Activated T-helper 1 cell treated with anti-CD3 and anti-CD28 coated beads, Interleukin-12 subunit alpha, Interleukin-12 subunit beta, Interleukin-2, Interleukin-4 antibody, amounts not matched to agents 30 ng/mL and 10 ng/mL and 1 ng/mL, durations not matched to agents 14 hours and 24 hours and 36 hours (primary cell): ENCODE measurements at regions not wholly inside any gene's neighbourhood (a gene's known extent, or its start where the extent isn't known, plus 50 kb on each side); places are given as distances from the start of the nearest gene placed in this dataset.

Source experiments
- DNase-seq: peaks from one replicate; pipeline ENCODE4 v3.0.0; 2021; ENCODE audit warnings: low spot score
- H3K27ac Mint-ChIP-seq: one replicate; pipeline ENCODE4 v1.8.0; 2021; ENCODE audit warnings: mild to moderate bottlenecking, mixed read lengths
- H3K27me3 Mint-ChIP-seq: one replicate; pipeline ENCODE4 v1.8.0; 2022; ENCODE audit warnings: mild to moderate bottlenecking, moderate library complexity, mixed read lengths; ENCODE audit not compliant: insufficient read depth
- H3K36me3 Mint-ChIP-seq: one replicate; pipeline ENCODE4 v1.8.0; 2021; ENCODE audit warnings: low read depth, mixed read lengths
- H3K4me1 Mint-ChIP-seq: one replicate; pipeline ENCODE4 v1.8.0; 2021; ENCODE audit warnings: low read depth, mixed read lengths
- H3K4me3 Mint-ChIP-seq: one replicate; pipeline ENCODE4 v1.8.0; 2021; ENCODE audit warnings: mild to moderate bottlenecking, moderate library complexity, mixed read lengths
- H3K9me3 Mint-ChIP-seq: one replicate; pipeline ENCODE4 v1.8.0; 2021; ENCODE audit warnings: mixed read lengths
- intact Hi-C: fragments of 100-400 bp; cut with micrococcal nuclease; formaldehyde crosslinking; loops from one replicate; pipeline ENCODE4 v1.15.1; 2024

- Mint-ChIP-seq H3K36me3 (no peaks in the 10 kb centered on the region), H3K4me1 (no peaks in the 10 kb centered on the region), H3K27ac (no peak overlapping the region), H3K27me3 (peaks cover 3% of the 10 kb centered on the region), H3K9me3 (no peaks in the 10 kb centered on the region), H3K4me3 (no peak overlapping the region)
- intact Hi-C loops: no loop called here
- no peak for DNase-seq
Observed at GRCh38 chr10:121182219-121182618, 331.1 kb downstream of the WDR11 start.

DNA sequence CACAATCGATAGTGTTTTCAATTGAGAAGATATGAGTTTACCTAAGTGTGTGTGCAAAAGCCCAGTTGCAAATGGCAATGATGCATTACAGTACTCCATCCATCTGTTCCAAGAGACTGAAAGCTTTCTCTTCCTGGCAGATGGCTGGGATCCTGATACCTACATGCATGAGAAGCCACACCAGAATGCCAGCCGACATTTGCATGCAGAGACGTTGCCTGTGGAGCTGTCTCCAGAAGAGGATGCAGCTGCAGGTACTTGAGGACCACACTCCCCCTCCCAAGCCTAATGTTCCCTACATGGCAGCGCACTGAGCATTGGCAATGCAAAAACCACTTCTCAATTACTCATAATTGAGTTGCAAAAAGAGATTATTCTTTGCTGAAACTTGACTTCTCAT, 332.1 kb downstream of the WDR11 start:
- Mint-ChIP-seq H3K27me3 (peaks cover 3% of the 10 kb centered on the region), H3K9me3 (no peaks in the 10 kb centered on the region), H3K4me1 (no peaks in the 10 kb centered on the region), H3K4me3 (no peak overlapping the region), H3K36me3 (no peaks in the 10 kb centered on the region), H3K27ac (no peak overlapping the region)
- DNase-seq: no peak
- intact Hi-C loops: no loop called here

DNA sequence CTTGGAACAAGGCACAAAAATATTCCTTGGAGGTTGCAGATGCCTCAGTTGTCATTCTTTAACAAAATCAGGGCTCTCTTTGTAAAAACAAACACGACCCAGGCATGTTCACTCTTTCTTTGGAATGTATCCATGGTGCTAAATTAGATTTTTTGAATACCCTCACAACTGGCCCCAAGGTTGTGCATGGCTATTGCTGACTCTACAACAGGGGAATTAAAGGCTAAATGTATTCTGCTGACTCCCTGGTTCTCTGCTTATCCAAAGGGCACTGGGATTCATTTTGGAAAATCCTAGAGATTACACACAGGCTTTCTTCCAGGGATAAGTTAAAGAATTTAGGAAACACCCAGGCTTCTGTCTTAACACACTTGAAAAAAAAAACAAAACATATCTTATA, 332.5 kb downstream of the WDR11 start:
- Mint-ChIP-seq H3K27me3 (peaks cover 3% of the 10 kb centered on the region), H3K9me3 (no peaks in the 10 kb centered on the region), H3K36me3 (no peaks in the 10 kb centered on the region), H3K27ac (no peak overlapping the region), H3K4me3 (no peak overlapping the region), H3K4me1 (no peaks in the 10 kb centered on the region)
- intact Hi-C loops: no loop called here
- DNase-seq: no peak

DNA sequence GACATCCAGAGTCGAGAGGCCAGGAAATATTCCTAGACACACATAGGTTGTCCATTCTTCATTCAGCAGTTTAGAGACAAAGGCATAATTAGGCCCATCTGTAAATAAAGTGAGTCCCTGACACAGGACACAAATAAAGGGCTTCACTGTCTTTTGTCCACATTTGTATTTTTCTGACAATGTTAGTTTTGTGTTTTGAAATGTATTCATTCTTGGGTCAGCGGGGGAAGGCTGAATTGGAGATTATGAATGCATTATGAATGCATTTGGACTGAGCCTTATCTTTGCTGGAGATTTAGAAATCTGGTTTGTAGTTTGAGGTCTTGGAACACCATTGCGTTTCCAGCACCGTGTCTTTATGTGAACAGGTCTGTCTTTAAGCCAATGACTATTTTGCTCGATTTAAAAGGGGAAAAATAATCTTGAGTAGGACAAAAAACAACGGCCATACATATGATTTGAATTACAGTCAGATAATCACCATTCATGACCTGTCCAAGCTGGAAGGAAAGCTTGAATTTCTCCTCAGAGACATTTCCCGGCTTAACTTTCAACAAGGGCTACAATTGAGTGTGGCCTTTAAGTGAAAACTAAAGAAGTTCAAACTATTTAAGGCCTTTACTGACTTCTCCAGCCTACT, 334.8 kb downstream of the WDR11 start:
- DNase-seq: no peak
- peaks cover 3% of the 10 kb centered on the region for H3K27me3 Mint-ChIP-seq

GRCh38 chr10:121187391-121187790, 336.2 kb downstream of the WDR11 start:
- Mint-ChIP-seq H3K36me3 (no peaks in the 10 kb centered on the region), H3K4me1 (no peaks in the 10 kb centered on the region), H3K4me3 (no peak overlapping the region), H3K27ac (no peak overlapping the region), H3K9me3 (no peaks in the 10 kb centered on the region), H3K27me3 (peaks cover 3% of the 10 kb centered on the region)
- intact Hi-C loops: no loop called here
- no peak for DNase-seq

More for the DNA sequence above, 334.8 kb downstream of the WDR11 start:
- Mint-ChIP-seq H3K9me3 (no peaks in the 10 kb centered on the region), H3K27ac (no peak overlapping the region), H3K36me3 (no peaks in the 10 kb centered on the region), H3K4me1 (no peaks in the 10 kb centered on the region), H3K4me3 (no peak overlapping the region)
- intact Hi-C loops: no loop called here

GRCh38 chr10:121188005-121188404, 336.8 kb downstream of the WDR11 start:
- DNase-seq: no peak
- Mint-ChIP-seq H3K27ac (no peak overlapping the region), H3K36me3 (no peaks in the 10 kb centered on the region), H3K4me1 (no peaks in the 10 kb centered on the region), H3K9me3 (peaks cover 3% of the 10 kb centered on the region), H3K4me3 (no peak overlapping the region), H3K27me3 (peaks cover 3% of the 10 kb centered on the region)
- intact Hi-C loops: no loop called here

- H3K4me3 Mint-ChIP-seq: no peak overlapping the region
- H3K4me1 Mint-ChIP-seq: no peaks in the 10 kb centered on the region
- no peaks in the 10 kb centered on the region for H3K36me3 Mint-ChIP-seq
- peaks cover 4% of the 10 kb centered on the region for H3K9me3 Mint-ChIP-seq
- intact Hi-C loops: no loop called here
- peaks cover 3% of the 10 kb centered on the region for H3K27me3 Mint-ChIP-seq
- DNase-seq: no peak
- no peak overlapping the region for H3K27ac Mint-ChIP-seq
Observed at GRCh38 chr10:121189066-121189465, 337.9 kb downstream of the WDR11 start.

- DNase-seq: no peak
- no peaks in the 10 kb centered on the region for H3K36me3 Mint-ChIP-seq
- H3K4me3 Mint-ChIP-seq: no peak overlapping the region
- H3K27me3 Mint-ChIP-seq: no peaks in the 10 kb centered on the region
- H3K27ac Mint-ChIP-seq: no peak overlapping the region
- intact Hi-C loops: no loop called here
- no peaks in the 10 kb centered on the region for H3K4me1 Mint-ChIP-seq
- H3K9me3 Mint-ChIP-seq: peaks cover 4% of the 10 kb centered on the region
Observed at GRCh38 chr10:121194696-121195523, 343.7 kb downstream of the WDR11 start.

- H3K9me3 Mint-ChIP-seq: peaks cover 4% of the 10 kb centered on the region
- H3K4me1 Mint-ChIP-seq: no peaks in the 10 kb centered on the region
- no peak overlapping the region for H3K27ac Mint-ChIP-seq
- H3K27me3 Mint-ChIP-seq: no peaks in the 10 kb centered on the region
- DNase-seq: no peak
- intact Hi-C loops: no loop called here
- no peaks in the 10 kb centered on the region for H3K36me3 Mint-ChIP-seq
- H3K4me3 Mint-ChIP-seq: no peak overlapping the region
Observed at GRCh38 chr10:121195524-121195910, 344.4 kb downstream of the WDR11 start.

DNA sequence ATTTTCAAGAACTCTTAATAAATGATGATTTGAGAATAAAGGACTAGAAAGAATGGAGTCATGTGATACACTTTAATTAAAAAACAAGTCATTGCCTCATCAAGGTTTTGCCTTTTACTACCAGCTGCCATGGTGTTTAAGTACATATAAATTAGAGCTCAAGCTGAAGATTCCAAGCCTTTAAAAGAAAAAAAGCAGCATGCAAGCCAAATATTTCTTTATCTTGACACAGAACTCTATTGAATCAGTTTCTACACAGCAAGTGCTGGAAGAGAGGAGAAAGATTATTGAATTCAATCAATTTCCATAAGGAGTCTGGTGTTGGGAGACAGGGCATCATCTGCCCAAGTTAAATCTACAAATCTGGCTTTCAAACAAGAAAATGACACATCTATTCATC, 347.9 kb downstream of the WDR11 start:
- Mint-ChIP-seq H3K4me3 (no peak overlapping the region), H3K27ac (no peak overlapping the region), H3K36me3 (no peaks in the 10 kb centered on the region), H3K9me3 (no peaks in the 10 kb centered on the region), H3K27me3 (no peaks in the 10 kb centered on the region), H3K4me1 (no peaks in the 10 kb centered on the region)
- no peak for DNase-seq
- intact Hi-C loops: no loop called here

DNA sequence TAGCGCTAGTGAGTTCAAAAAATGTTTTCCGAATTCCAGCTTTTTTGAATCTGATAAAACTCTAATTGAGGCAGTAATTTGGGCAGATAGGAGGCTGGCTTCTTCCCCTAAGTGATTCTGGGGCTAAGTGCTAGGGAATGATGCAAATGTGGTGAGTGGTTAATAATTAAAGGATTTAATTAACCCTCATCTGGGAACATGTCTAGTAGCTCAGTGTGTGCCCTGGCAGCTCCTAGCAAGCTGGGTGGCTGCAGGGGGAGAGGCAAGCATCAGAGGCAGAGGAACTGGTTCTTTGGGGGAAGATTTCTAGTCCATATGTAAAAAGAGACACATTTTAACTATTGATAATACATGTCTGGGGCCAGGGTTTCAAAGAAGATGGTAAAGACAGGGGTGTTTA, 354.5 kb downstream of the WDR11 start:
- DNase-seq: no peak
- intact Hi-C loops: no loop called here
- Mint-ChIP-seq H3K27ac (no peak overlapping the region), H3K27me3 (no peaks in the 10 kb centered on the region), H3K4me1 (no peaks in the 10 kb centered on the region), H3K4me3 (no peak overlapping the region), H3K9me3 (no peaks in the 10 kb centered on the region), H3K36me3 (no peaks in the 10 kb centered on the region)

DNA sequence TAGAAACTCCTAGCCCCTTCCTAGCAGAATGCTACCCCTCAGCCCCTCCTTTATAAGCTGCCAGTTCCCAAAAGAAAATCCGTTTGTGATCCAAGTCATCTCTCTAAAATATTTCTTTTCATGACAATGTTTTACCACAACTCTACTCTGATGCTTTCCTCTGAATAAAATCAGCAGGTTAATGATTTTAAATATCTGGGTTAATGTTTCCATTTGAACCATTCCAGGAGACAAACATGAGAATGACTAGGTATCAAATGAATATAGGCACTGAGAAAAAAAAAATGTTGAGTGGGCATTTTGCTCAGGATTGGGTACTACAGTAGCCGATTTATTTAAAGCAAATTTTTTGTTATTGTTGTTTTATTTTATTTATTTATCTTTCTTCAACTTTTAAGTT, 360.3 kb downstream of the WDR11 start:
- H3K27me3 Mint-ChIP-seq: no peaks in the 10 kb centered on the region
- DNase-seq: no peak
- no peaks in the 10 kb centered on the region for H3K36me3 Mint-ChIP-seq
- no peaks in the 10 kb centered on the region for H3K4me1 Mint-ChIP-seq
- H3K9me3 Mint-ChIP-seq: no peaks in the 10 kb centered on the region
- H3K4me3 Mint-ChIP-seq: no peak overlapping the region
- H3K27ac Mint-ChIP-seq: no peak overlapping the region
- intact Hi-C loops: no loop called here

DNA sequence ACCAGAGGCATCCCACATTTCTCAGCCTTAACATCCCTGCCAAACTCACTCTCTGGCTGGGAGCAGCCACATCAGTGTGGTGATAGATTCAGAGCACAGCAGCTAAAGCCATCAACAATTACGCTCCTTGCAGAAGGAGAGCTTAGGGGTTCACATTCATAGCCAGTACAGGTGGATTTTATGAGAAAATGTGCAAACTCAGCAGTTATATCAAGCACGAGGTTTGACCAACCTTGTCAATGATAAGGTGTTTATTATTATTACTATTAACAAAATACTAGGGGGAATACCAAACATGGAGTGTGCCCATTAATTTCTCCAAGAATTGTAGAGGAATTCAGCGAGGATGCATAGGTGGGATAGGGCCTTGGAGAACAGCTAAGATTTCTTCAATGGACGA, 362.3 kb downstream of the WDR11 start:
- intact Hi-C loops: no loop called here
- H3K4me1 Mint-ChIP-seq: no peaks in the 10 kb centered on the region
- no peak for DNase-seq
- no peak overlapping the region for H3K4me3 Mint-ChIP-seq
- no peak overlapping the region for H3K27ac Mint-ChIP-seq
- H3K9me3 Mint-ChIP-seq: no peaks in the 10 kb centered on the region
- H3K27me3 Mint-ChIP-seq: no peaks in the 10 kb centered on the region
- H3K36me3 Mint-ChIP-seq: no peaks in the 10 kb centered on the region
